DOHH2 (cell line): ENCODE measurements at regions not wholly inside any gene's neighbourhood (a gene's known extent, or its start where the extent isn't known, plus 50 kb on each side); places are given as distances from the start of the nearest gene placed in this dataset.

Source experiments
- CTCF ChIP-seq: fragments of 200-600 bp; sonication (generic); IDR thresholded peaks from one replicate; pipeline ENCODE4 v1.5.1; 2014; ENCODE audit warnings: antibody characterized with exemption, mild to moderate bottlenecking, low read depth, low read length; ENCODE audit not compliant: poor library complexity, severe bottlenecking
- EZH2phosphoT487 ChIP-seq: fragments of 200-600 bp; sonication (generic); IDR thresholded peaks from 2 replicates; pipeline ENCODE4 v1.6.1; 2017; ENCODE audit warnings: borderline replicate concordance, mild to moderate bottlenecking, antibody characterized with exemption, low read length, moderate library complexity, mixed read lengths

GRCh38 chr10:130461631-130462030, 325.4 kb downstream of the GLRX3 start:
- TF ChIP-seq CTCF (no peak), EZH2phosphoT487 (no peak)
